Erythroblast (primary cell): ENCODE measurements at regions not wholly inside any gene's neighbourhood (a gene's known extent, or its start where the extent isn't known, plus 50 kb on each side); places are given as distances from the start of the nearest gene placed in this dataset.

Experiments
- GATA1 ChIP-seq: IDR thresholded peaks from 2 replicates; pipeline ENCODE4 v1.6.1; 2011; ENCODE audit warnings: low read depth, mild to moderate bottlenecking, control low read depth, low read length, moderate library complexity
- POLR2A ChIP-seq: IDR thresholded peaks from 2 replicates; pipeline ENCODE4 v1.6.1; 2011; ENCODE audit warnings: mild to moderate bottlenecking, low read length

DNA sequence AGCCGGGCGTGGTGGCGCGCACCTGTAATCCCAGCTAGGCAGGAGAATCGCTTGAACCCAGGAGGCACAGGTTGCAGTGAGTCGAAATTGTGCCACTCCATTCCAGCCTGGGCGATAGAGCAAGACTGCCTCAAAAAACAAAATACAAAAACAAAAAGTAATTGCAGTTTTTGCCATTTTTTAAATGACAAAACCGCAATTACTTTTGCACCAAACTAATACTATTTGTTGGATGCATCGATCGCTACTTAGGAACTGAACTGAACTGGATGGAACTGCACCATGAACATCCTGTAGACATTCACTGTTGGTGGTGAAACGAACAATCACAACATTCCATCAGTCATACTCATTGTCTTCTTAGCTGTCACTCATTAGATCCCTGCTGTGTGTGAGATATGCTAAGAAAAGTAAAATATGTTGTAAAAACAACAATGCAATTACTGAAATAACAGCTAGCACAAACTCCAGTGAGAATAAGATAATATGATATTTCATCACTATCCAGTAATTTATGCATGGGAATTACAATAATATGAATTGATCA, 341.2 kb downstream of the ACTR3B start:
- no peak for TF ChIP-seq POLR2A
- no peak for TF ChIP-seq GATA1
